CD14-positive monocyte (primary cell): ENCODE measurements at regions not wholly inside any gene's neighbourhood (a gene's known extent, or its start where the extent isn't known, plus 50 kb on each side); places are given as distances from the start of the nearest gene placed in this dataset.

ENCODE experiments used
- DNase-seq, 3 donors: peaks; one replicate each; pipeline ENCODE4 v3.0.0-alpha.2; 2011 to 2022
- H2AFZ ChIP-seq: 2 replicates; pipeline ENCODE4 v1.6.0; 2012; ENCODE audit warnings: mild to moderate bottlenecking, low read depth, low read length, inconsistent platforms; ENCODE audit not compliant: insufficient read depth, poor library complexity, severe bottlenecking
- H3K27ac ChIP-seq, 2 donors: 1 replicate in 1 of 2; 2 replicates in 1 of 2; pipeline ENCODE4 v1.5.1; 2012 to 2013; ENCODE audit warnings: low read length in 2 of 2, control low read depth in 1 of 2, inconsistent platforms in 1 of 2, low read depth in 1 of 2, mild to moderate bottlenecking in 1 of 2
- H3K27me3 ChIP-seq, 2 donors: one replicate each; pipeline versions ENCODE4 v1.6.0 to v1.6.1; 2011 to 2013; ENCODE audit warnings: low read length in 2 of 2; ENCODE audit not compliant: control insufficient read depth in 2 of 2, insufficient read depth in 2 of 2
- H3K36me3 ChIP-seq, 2 donors: replicated peaks in 1 of 2; 1 replicate in 1 of 2; 2 replicates in 1 of 2; pipeline versions ENCODE4 v1.5.1 to v1.6.1; 2012 to 2013; ENCODE audit warnings: low read length in 2 of 2, control low read depth in 1 of 2, inconsistent platforms in 1 of 2, mild to moderate bottlenecking in 1 of 2; ENCODE audit not compliant: insufficient read depth in 2 of 2, control insufficient read depth in 1 of 2
- H3K4me1 ChIP-seq, 2 donors: 1 replicate in 1 of 2; 2 replicates in 1 of 2; pipeline versions ENCODE4 v1.5.1 to v1.6.1; 2012 to 2013; ENCODE audit warnings: low read length in 2 of 2, control low read depth in 1 of 2, inconsistent platforms in 1 of 2, mild to moderate bottlenecking in 1 of 2, moderate library complexity in 1 of 2; ENCODE audit not compliant: insufficient read depth in 2 of 2, control insufficient read depth in 1 of 2
- H3K4me2 ChIP-seq: replicated peaks from 2 replicates; pipeline ENCODE3; 2012; ENCODE audit warnings: low read length, moderate library complexity, mild to moderate bottlenecking; ENCODE audit not compliant: poor library complexity, severe bottlenecking; ENCODE audit errors: extremely low read depth
- H3K4me3 ChIP-seq, 3 experiments: fragments of 200-600 bp in 1 of 3; sonication (generic) in 1 of 3; replicated peaks in 1 of 3; 1 replicate in 2 of 3; 2 replicates in 1 of 3; pipeline ENCODE4 v1.5.1; 2011 to 2013; ENCODE audit warnings: low read length in 3 of 3, mild to moderate bottlenecking in 3 of 3, control low read depth in 2 of 3, low read depth in 2 of 3, inconsistent platforms in 1 of 3, moderate library complexity in 1 of 3
- H3K79me2 ChIP-seq: 2 replicates; pipeline ENCODE4 v1.6.0; 2012; ENCODE audit warnings: mild to moderate bottlenecking, control low read depth, inconsistent platforms, low read length, moderate library complexity; ENCODE audit not compliant: insufficient read depth
- H3K9ac ChIP-seq: 2 replicates; pipeline ENCODE4 v1.6.0; 2017; ENCODE audit warnings: low read length, mild to moderate bottlenecking; ENCODE audit not compliant: insufficient read depth, poor library complexity, severe bottlenecking
- H3K9me3 ChIP-seq, 2 donors: replicated peaks in 1 of 2; 1 replicate in 1 of 2; 2 replicates in 1 of 2; pipeline versions ENCODE4 v1.5.1 to v1.6.1; 2012 to 2013; ENCODE audit warnings: low read length in 2 of 2, control low read depth in 1 of 2; ENCODE audit not compliant: control insufficient read depth in 1 of 2, insufficient read depth in 1 of 2
- H4K20me1 ChIP-seq: 2 replicates; pipeline ENCODE4 v1.6.0; 2012; ENCODE audit warnings: mild to moderate bottlenecking, low read length, control low read depth, moderate library complexity; ENCODE audit not compliant: insufficient read depth
- H3K27ac Mint-ChIP-seq, 7 donors: one replicate each; pipeline ENCODE4 v1.8.0; 2020; ENCODE audit warnings: mild to moderate bottlenecking in 7 of 7, mixed read lengths in 7 of 7, moderate library complexity in 6 of 7, inconsistent platforms in 2 of 7
- H3K27me3 Mint-ChIP-seq, 3 donors: one replicate each; pipeline ENCODE4 v1.8.0; 2021 to 2022; ENCODE audit warnings: low read depth in 3 of 3, mild to moderate bottlenecking in 3 of 3, mixed read lengths in 3 of 3, moderate library complexity in 3 of 3, inconsistent platforms in 1 of 3
- H3K36me3 Mint-ChIP-seq, 2 donors: one replicate each; pipeline ENCODE4 v1.8.0; 2020; ENCODE audit warnings: mixed read lengths in 2 of 2, inconsistent platforms in 1 of 2, mild to moderate bottlenecking in 1 of 2
- H3K4me1 Mint-ChIP-seq: one replicate; pipeline ENCODE4 v1.8.0; 2020; ENCODE audit warnings: mild to moderate bottlenecking, mixed read lengths
- H3K4me3 Mint-ChIP-seq, 2 donors: one replicate each; pipeline ENCODE4 v1.8.0; 2020; ENCODE audit warnings: mild to moderate bottlenecking in 2 of 2, mixed read lengths in 2 of 2, moderate library complexity in 1 of 2
- H3K9me3 Mint-ChIP-seq, 7 donors: one replicate each; pipeline ENCODE4 v1.8.0; 2020 to 2022; ENCODE audit warnings: mixed read lengths in 7 of 7, mild to moderate bottlenecking in 6 of 7, moderate library complexity in 6 of 7, inconsistent platforms in 2 of 7
- CTCF ChIP-seq: fragments of 200-600 bp; IDR thresholded peaks from one replicate; pipeline ENCODE4 v1.8.0; 2022; ENCODE audit warnings: antibody characterized with exemption, mild to moderate bottlenecking
- WGBS: methylation state at CpG from one replicate; pipeline ENCODE4 v1.1.5; 2013; ENCODE audit warnings: missing lambda C conversion rate; ENCODE audit not compliant: insufficient coverage; 5-methylcytosine and 5-hydroxymethylcytosine counted together
- intact Hi-C, 2 donors: fragments of 100-400 bp; cut with micrococcal nuclease; formaldehyde crosslinking; loops; one replicate each; pipeline versions ENCODE4 v1.15.0 to v1.15.1; 2023

- DNase-seq = no peak
- Histone ChIP-seq H3K36me3 (no peaks in the 10 kb centered on the region), H3K27ac (no peak overlapping the region), H3K4me3 (no peak overlapping the region), H3K9ac (no peak overlapping the region), H2AFZ (no peak overlapping the region), H3K4me2 (no peak overlapping the region), H4K20me1 (no peaks in the 10 kb centered on the region), H3K79me2 (no peaks in the 10 kb centered on the region), H3K27me3 (no peaks in the 10 kb centered on the region), H3K9me3 (peaks cover 0 to 6% of the 10 kb centered on the region in 2 donors), H3K4me1 (no peaks in the 10 kb centered on the region)
- Mint-ChIP-seq H3K36me3 (no peaks in the 10 kb centered on the region), H3K4me3 (no peak overlapping the region), H3K9me3 (peaks cover 7 to 24% (median 9%) of the 10 kb centered on the region in 7 donors), H3K4me1 (no peaks in the 10 kb centered on the region), H3K27me3 (peaks cover 0 to 5% (median 0%) of the 10 kb centered on the region in 3 donors), H3K27ac (no peak overlapping the region)
- 7% methylated on average over 5 of the region's 5 CpGs for WGBS
- intact Hi-C loops = no loop called here
- no peak for TF ChIP-seq CTCF
These were observed 627.7 kb downstream of the QKI start for GRCh38 chr6:164042212-164042611.

GRCh38 chr6:164040994-164041393 is 626.5 kb downstream of the QKI start:
- H3K27me3 ChIP-seq = no peaks in the 10 kb centered on the region
- H3K27ac ChIP-seq = no peak overlapping the region
- Mint-ChIP-seq H3K9me3 (peaks cover 7 to 21% (median 9%) of the 10 kb centered on the region in 7 donors), H3K36me3 (no peaks in the 10 kb centered on the region), H3K4me1 (no peaks in the 10 kb centered on the region), H3K4me3 (no peak overlapping the region), H3K27ac (no peak overlapping the region), H3K27me3 (peaks cover 0 to 8% (median 2%) of the 10 kb centered on the region in 3 donors)
- no CpG with 5 or more reads among the region's 2 CpGs for WGBS
- H4K20me1 ChIP-seq = no peaks in the 10 kb centered on the region
- H3K36me3 ChIP-seq = no peaks in the 10 kb centered on the region
- H3K79me2 ChIP-seq = no peaks in the 10 kb centered on the region
- no peaks in the 10 kb centered on the region for H3K4me1 ChIP-seq
- H3K4me2 ChIP-seq = no peak overlapping the region
- peaks cover 0 to 6% of the 10 kb centered on the region in 2 donors for H3K9me3 ChIP-seq
- no peak for TF ChIP-seq CTCF
- H3K9ac ChIP-seq = no peak overlapping the region
- no peak for DNase-seq
- H3K4me3 ChIP-seq = no peak overlapping the region
- intact Hi-C loops = no loop called here
- H2AFZ ChIP-seq = no peak overlapping the region
